H1 (cell line): ENCODE measurements at regions not wholly inside any gene's neighbourhood (a gene's known extent, or its start where the extent isn't known, plus 50 kb on each side); places are given as distances from the start of the nearest gene placed in this dataset.
A peak's percentile ranks its signal among the peaks of the same experiment; 100 is the strongest.

Source experiments
- CTCF ChIA-PET: fragments of 300-600 bp; sonication (Branson Sonifier 250); formaldehyde crosslinking; loops from one replicate; lab custom pipeline; 2021; ENCODE audit not compliant: partially characterized antibody; lab: Charles Lee
- POLR2A ChIA-PET: fragments of 300-600 bp; sonication (Branson Sonifier 250); formaldehyde crosslinking; loops from one replicate; lab custom pipeline; 2021; ENCODE audit warnings: inconsistent platforms; ENCODE audit not compliant: partially characterized antibody; lab: Charles Lee
- DNase-seq, 2 experiments: peaks; one replicate each; pipeline versions ENCODE4 v3.0.0 to v3.0.0-alpha.2; 2010 to 2022; ENCODE audit warnings: low spot score in 2 of 2, low read depth in 1 of 2, mixed read lengths in 1 of 2
- FAIRE-seq: peaks from 2 replicates; lab custom pipeline; 2011; peaks lifted over from hg19 to GRCh38; lab: Jason Lieb, UNC
- H2AFZ ChIP-seq: 2 replicates; pipeline ENCODE4 v1.8.1; 2012; ENCODE audit warnings: low read length, inconsistent platforms
- H2AK5ac ChIP-seq: 2 replicates; pipeline ENCODE4 v1.6.1; 2013; ENCODE audit warnings: low read depth, low read length
- H2BK120ac ChIP-seq: replicated peaks from 2 replicates; pipeline ENCODE3; 2013; ENCODE audit warnings: low read depth, low read length, inconsistent platforms
- H2BK12ac ChIP-seq: 2 replicates; pipeline ENCODE4 v1.6.1; 2013; ENCODE audit warnings: low read depth, low read length
- H2BK15ac ChIP-seq: 2 replicates; pipeline ENCODE4 v1.6.1; 2013; ENCODE audit warnings: low read length
- H2BK20ac ChIP-seq: 2 replicates; pipeline ENCODE4 v1.6.1; 2013; ENCODE audit warnings: low read length
- H2BK5ac ChIP-seq: 2 replicates; pipeline ENCODE4 v1.6.1; 2013; ENCODE audit warnings: low read depth, low read length
- H3K14ac ChIP-seq: 2 replicates; pipeline ENCODE4 v1.6.1; 2013; ENCODE audit warnings: inconsistent platforms; ENCODE audit not compliant: insufficient read length
- H3K18ac ChIP-seq: 2 replicates; pipeline ENCODE4 v1.6.1; 2013; ENCODE audit warnings: low read length; ENCODE audit errors: extremely low read depth
- H3K23ac ChIP-seq: 2 replicates; pipeline ENCODE4 v1.6.1; 2013; ENCODE audit warnings: inconsistent platforms; ENCODE audit not compliant: insufficient read length
- H3K23me2 ChIP-seq: 2 replicates; pipeline ENCODE4 v1.6.1; 2013; ENCODE audit warnings: low read depth, low read length
- H3K27ac ChIP-seq: 2 replicates; pipeline ENCODE4 v1.6.1; 2011; ENCODE audit warnings: low read depth, low read length, inconsistent platforms
- H3K27me3 ChIP-seq, 4 experiments: replicated peaks in 1 of 4; 1 replicate in 1 of 4; 2 replicates in 3 of 4; pipeline versions ENCODE4 v1.6.1 to v1.8.1; 2011 to 2013; ENCODE audit warnings: low read length in 3 of 4, mild to moderate bottlenecking in 3 of 4, inconsistent platforms in 2 of 4, mixed read lengths in 2 of 4, moderate library complexity in 1 of 4; ENCODE audit not compliant: control insufficient read depth in 3 of 4, insufficient read depth in 3 of 4; ENCODE audit errors: extremely low read depth in 1 of 4
- H3K36me3 ChIP-seq, 4 experiments: 2 replicates each; pipeline versions ENCODE4 v1.6.1 to v1.8.1; 2011 to 2013; ENCODE audit warnings: mild to moderate bottlenecking in 4 of 4, low read length in 3 of 4, moderate library complexity in 2 of 4, control low read depth in 1 of 4, inconsistent platforms in 1 of 4; ENCODE audit not compliant: insufficient read depth in 4 of 4, control insufficient read depth in 2 of 4
- H3K4ac ChIP-seq: replicated peaks from 2 replicates; pipeline ENCODE3; 2013; ENCODE audit warnings: low read length, low read depth, mixed read lengths, inconsistent platforms; ENCODE audit not compliant: insufficient read length
- H3K4me1 ChIP-seq, 4 experiments: replicated peaks in 1 of 4; 1 replicate in 1 of 4; 2 replicates in 3 of 4; pipeline versions ENCODE4 v1.6.1 to v1.8.1; 2011 to 2013; ENCODE audit warnings: low read length in 3 of 4, inconsistent platforms in 2 of 4, mixed read lengths in 1 of 4; ENCODE audit not compliant: insufficient read depth in 4 of 4, control insufficient read depth in 3 of 4
- H3K4me2 ChIP-seq, 2 experiments: 2 replicates each; pipeline versions ENCODE4 v1.6.1 to v1.8.1; 2011 to 2013; ENCODE audit warnings: low read depth in 2 of 2, low read length in 2 of 2, control low read depth in 1 of 2, inconsistent platforms in 1 of 2, mild to moderate bottlenecking in 1 of 2; ENCODE audit not compliant: insufficient read depth in 1 of 2
- H3K4me3 ChIP-seq, 4 experiments: fragments of 200-600, 300-600 bp in 1 of 4; sonication (generic), shearing (Covaris generic), sonication (Bioruptor Twin) in 1 of 4; 2 replicates each; pipeline versions ENCODE4 v1.5.1 to v1.8.1; 2011 to 2016; ENCODE audit warnings: low read length in 4 of 4, low read depth in 3 of 4, control low read depth in 2 of 4, inconsistent platforms in 2 of 4, mild to moderate bottlenecking in 2 of 4, mixed read lengths in 1 of 4, moderate library complexity in 1 of 4; ENCODE audit not compliant: insufficient read depth in 2 of 4; ENCODE audit errors: extremely low read depth in 1 of 4
- H3K56ac ChIP-seq: replicated peaks from 2 replicates; pipeline ENCODE3; 2013; ENCODE audit warnings: low read depth, mild to moderate bottlenecking, mixed read lengths, low read length, inconsistent platforms; ENCODE audit not compliant: insufficient read length
- H3K79me1 ChIP-seq: 2 replicates; pipeline ENCODE4 v1.6.1; 2013; ENCODE audit warnings: low read depth, low read length, control low read depth
- H3K79me2 ChIP-seq, 2 experiments: 2 replicates each; pipeline versions ENCODE4 v1.6.1 to v1.8.1; 2012 to 2013; ENCODE audit warnings: low read length in 2 of 2, mild to moderate bottlenecking in 2 of 2, inconsistent platforms in 1 of 2; ENCODE audit not compliant: insufficient read depth in 2 of 2, control insufficient read depth in 1 of 2
- H3K9ac ChIP-seq, 4 experiments: replicated peaks in 1 of 4; 1 replicate in 1 of 4; 2 replicates in 3 of 4; pipeline versions ENCODE4 v1.6.1 to v1.8.1; 2011 to 2013; ENCODE audit warnings: low read depth in 3 of 4, low read length in 3 of 4, control low read depth in 2 of 4, mild to moderate bottlenecking in 2 of 4, moderate library complexity in 2 of 4, inconsistent platforms in 1 of 4; ENCODE audit errors: extremely low read depth in 1 of 4
- H3K9me3 ChIP-seq, 2 experiments: 2 replicates each; pipeline versions ENCODE4 v1.6.1 to v1.8.1; 2012 to 2013; ENCODE audit warnings: mild to moderate bottlenecking in 2 of 2, moderate library complexity in 2 of 2, control low read depth in 1 of 2, inconsistent platforms in 1 of 2, low read depth in 1 of 2, low read length in 1 of 2, mixed read lengths in 1 of 2; ENCODE audit not compliant: insufficient read depth in 2 of 2
- H4K20me1 ChIP-seq, 2 experiments: replicated peaks in 1 of 2; 2 replicates each; pipeline versions ENCODE3 to v1.8.1; 2011 to 2013; ENCODE audit warnings: inconsistent platforms in 2 of 2, low read length in 2 of 2, mild to moderate bottlenecking in 1 of 2; ENCODE audit not compliant: insufficient read depth in 2 of 2, control insufficient read depth in 1 of 2
- H4K5ac ChIP-seq: 2 replicates; pipeline ENCODE4 v1.6.1; 2013; ENCODE audit warnings: low read length, low read depth, mixed read lengths, inconsistent platforms; ENCODE audit not compliant: insufficient read length
- H4K8ac ChIP-seq: 2 replicates; pipeline ENCODE4 v1.8.0; 2013; ENCODE audit warnings: mild to moderate bottlenecking, moderate library complexity, low read length, inconsistent platforms; ENCODE audit not compliant: insufficient read depth; ENCODE audit errors: extremely low read depth
- H4K91ac ChIP-seq: replicated peaks from 2 replicates; pipeline ENCODE3; 2013; ENCODE audit warnings: low read length, mixed read lengths, inconsistent platforms; ENCODE audit not compliant: insufficient read length
- CTBP2 ChIP-seq: IDR thresholded peaks from 2 replicates; pipeline ENCODE4 v1.7.0; 2011; ENCODE audit warnings: borderline replicate concordance, mild to moderate bottlenecking, moderate library complexity, mixed read lengths, low read length; ENCODE audit not compliant: insufficient read depth, insufficient read length
- EP300 ChIP-seq, 2 experiments: IDR thresholded peaks; 1 replicate in 1 of 2; 2 replicates in 1 of 2; pipeline ENCODE4 v1.6.1; 2011 to 2012; ENCODE audit warnings: low read depth in 2 of 2, low read length in 2 of 2, mild to moderate bottlenecking in 2 of 2, borderline replicate concordance in 1 of 2, inconsistent platforms in 1 of 2, moderate library complexity in 1 of 2
- FOSL1 ChIP-seq: IDR thresholded peaks from 2 replicates; pipeline ENCODE4 v1.6.1; 2011; ENCODE audit warnings: mild to moderate bottlenecking, low read depth, low read length, moderate library complexity; ENCODE audit not compliant: insufficient read depth
- GTF2F1 ChIP-seq: IDR thresholded peaks from 2 replicates; pipeline ENCODE4 v1.6.1; 2012; ENCODE audit warnings: low read depth, low read length, improper control_type of control experiment, borderline replicate concordance
- HDAC6 ChIP-seq: IDR thresholded peaks from one replicate; pipeline ENCODE4 v1.7.1; 2012; ENCODE audit warnings: low read depth, mild to moderate bottlenecking, inconsistent platforms, low read length, moderate library complexity
- NRF1 ChIP-seq: IDR thresholded peaks from 2 replicates; pipeline ENCODE4 v1.6.1; 2011; ENCODE audit warnings: mild to moderate bottlenecking, low read depth, low read length, improper control_type of control experiment
- RXRA ChIP-seq: IDR thresholded peaks from 2 replicates; pipeline ENCODE4 v1.6.1; 2011; ENCODE audit warnings: low read depth, mild to moderate bottlenecking, low read length, moderate library complexity; ENCODE audit not compliant: insufficient read depth
- SP4 ChIP-seq: IDR thresholded peaks from 2 replicates; pipeline ENCODE4 v1.6.1; 2012; ENCODE audit warnings: low read length, inconsistent platforms
- WGBS, 2 experiments: shearing (Covaris generic) in 1 of 2; methylation state at CpG; one replicate each; pipeline versions ENCODE4 v1.1.6 to v1.1.7; 2013 to 2015; ENCODE audit warnings: low lambda C conversion rate in 2 of 2, mixed read lengths in 2 of 2, inconsistent platforms in 1 of 2, low coverage in 1 of 2, missing lambda C conversion rate in 1 of 2; ENCODE audit not compliant: insufficient replicate concordance in 2 of 2, insufficient coverage in 1 of 2, insufficient read length in 1 of 2; ENCODE audit errors: extremely low coverage in 1 of 2, missing lambda C conversion rate in 1 of 2; 5-methylcytosine and 5-hydroxymethylcytosine counted together
- TF ChIP-seq, protein P1 (sequence below): IDR thresholded peaks from 2 replicates; pipeline ENCODE4 v1.6.1; 2012; ENCODE audit warnings: low read length, inconsistent platforms

DNA sequence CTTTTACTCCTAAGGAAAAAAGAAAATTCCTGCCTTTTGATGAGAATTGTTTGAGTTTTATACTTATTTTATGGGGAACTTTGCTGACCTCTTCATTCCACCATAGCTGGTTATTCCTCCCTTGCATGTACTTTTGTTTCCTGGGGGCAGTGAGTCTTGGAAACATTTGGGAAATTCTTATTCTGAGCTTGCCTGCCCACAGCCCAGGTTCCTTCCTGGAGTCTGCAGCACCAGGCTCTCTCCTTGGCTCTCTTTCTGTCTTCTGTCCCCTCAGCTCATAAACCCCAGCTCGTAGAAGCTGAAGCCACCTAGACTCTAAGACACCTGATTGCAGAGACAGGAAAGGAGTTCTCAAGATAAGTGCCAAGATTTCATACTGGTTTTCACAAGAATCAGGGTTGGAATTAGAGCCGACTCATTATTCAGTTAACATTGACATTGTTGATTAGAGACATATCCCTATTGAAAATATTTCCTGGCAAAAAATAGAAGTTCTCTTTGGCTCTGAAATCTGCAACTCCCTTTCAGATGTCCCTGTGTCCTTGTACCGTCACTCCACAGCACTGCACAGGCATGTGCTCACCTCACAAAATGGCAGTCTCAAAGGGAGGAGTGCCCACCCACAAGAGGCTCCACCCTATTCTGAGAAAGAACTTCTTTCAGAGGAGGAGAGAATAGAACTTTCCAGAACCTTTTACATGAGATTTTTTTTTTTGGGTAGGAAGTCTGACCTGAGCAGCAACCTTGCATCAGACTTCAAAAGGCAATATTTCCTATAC lies 67.8 kb upstream of the PRSS1 start:
- H2BK5ac ChIP-seq: no peak overlapping the region
- ChIA-PET CTCF (interaction anchor here (0.6 to 2.8 kb wide), 7 partner anchors 12 to 197 kb away, joined by 3 to 21 read pairs (median 3); no protein-coding TSS in a partner anchor), POLR2A (interaction anchor here (0.6 kb wide), 1 partner anchor 107 kb away, joined by 3 read pairs; no protein-coding TSS in a partner anchor)
- H2BK15ac ChIP-seq: no peak overlapping the region
- no peak overlapping the region for H2AK5ac ChIP-seq
- no peak overlapping the region for H4K5ac ChIP-seq
- no peak overlapping the region for H3K4ac ChIP-seq
- H3K4me1 ChIP-seq: no peaks in the 10 kb centered on the region
- no peak overlapping the region for H3K4me2 ChIP-seq
- no peak overlapping the region for H3K27ac ChIP-seq
- no peak overlapping the region for H3K14ac ChIP-seq
- DNase-seq (no peak), FAIRE-seq (no peak)
- 91% methylated on average over 3 of the region's 3 CpGs; no CpG with 5 or more reads in 1 of the 2 experiments for WGBS, 2 experiments
- H2AFZ ChIP-seq: peak overlapping the region; percentile 59
- H4K8ac ChIP-seq: no peak overlapping the region
- no peaks in the 10 kb centered on the region for H4K20me1 ChIP-seq
- H4K91ac ChIP-seq: no peak overlapping the region
- no peak overlapping the region for H3K4me3 ChIP-seq
- no peak overlapping the region for H2BK120ac ChIP-seq
- 0 out of 4 replicates have a peak, but pooled peaks cover 0 to 5% of the 10 kb centered on the region in 2 experiments for H3K9me3 ChIP-seq
- no peaks in the 10 kb centered on the region for H3K79me2 ChIP-seq
- H3K56ac ChIP-seq: no peak overlapping the region
- no peaks in the 10 kb centered on the region for H3K27me3 ChIP-seq
- H3K18ac ChIP-seq: no peak overlapping the region
- no peak overlapping the region for H2BK20ac ChIP-seq
- H3K23ac ChIP-seq: no peak overlapping the region
- H3K23me2 ChIP-seq: no peaks in the 10 kb centered on the region
- TF ChIP-seq, protein P1, sequence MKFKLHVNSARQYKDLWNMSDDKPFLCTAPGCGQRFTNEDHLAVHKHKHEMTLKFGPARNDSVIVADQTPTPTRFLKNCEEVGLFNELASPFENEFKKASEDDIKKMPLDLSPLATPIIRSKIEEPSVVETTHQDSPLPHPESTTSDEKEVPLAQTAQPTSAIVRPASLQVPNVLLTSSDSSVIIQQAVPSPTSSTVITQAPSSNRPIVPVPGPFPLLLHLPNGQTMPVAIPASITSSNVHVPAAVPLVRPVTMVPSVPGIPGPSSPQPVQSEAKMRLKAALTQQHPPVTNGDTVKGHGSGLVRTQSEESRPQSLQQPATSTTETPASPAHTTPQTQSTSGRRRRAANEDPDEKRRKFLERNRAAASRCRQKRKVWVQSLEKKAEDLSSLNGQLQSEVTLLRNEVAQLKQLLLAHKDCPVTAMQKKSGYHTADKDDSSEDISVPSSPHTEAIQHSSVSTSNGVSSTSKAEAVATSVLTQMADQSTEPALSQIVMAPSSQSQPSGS: no peak
- TF ChIP-seq GTF2F1: no peak
- no peak for TF ChIP-seq RXRA
- TF ChIP-seq NRF1: no peak
- no peak for TF ChIP-seq FOSL1
- no peak for TF ChIP-seq HDAC6
- no peak for TF ChIP-seq SP4
- TF ChIP-seq CTBP2: no peak
- TF ChIP-seq EP300 (IDR thresholded peaks at IDR 0.05; ENCODE audit: borderline replicate concordance in 1 of 2, low read depth in 2 of 2, low read length in 2 of 2): no peak
- H2BK12ac ChIP-seq: no peak overlapping the region
- no peaks in the 10 kb centered on the region for H3K36me3 ChIP-seq
- H3K9ac ChIP-seq: no peak overlapping the region
- H3K79me1 ChIP-seq: no peaks in the 10 kb centered on the region
